ENCODE measurements at regions not wholly inside any gene's neighbourhood (a gene's known extent, or its start where the extent isn't known, plus 50 kb on each side); places are given as distances from the start of the nearest gene placed in this dataset.

- TF ChIP-seq CTCF (IDR thresholded peaks at IDR 0.05) (peak in 2 of 3 donors; percentile 21 to 33), POLR2A (IDR thresholded peaks at IDR 0.05) (no peak), POLR2AphosphoS5 (IDR thresholded peaks at IDR 0.05) (no peak)
Measured at GRCh38 chrX:106415276-106415895, 196.4 kb upstream of the RADX start.
